Activated naive CD4-positive, alpha-beta T cell (primary cell): ENCODE measurements at regions not wholly inside any gene's neighbourhood (a gene's known extent, or its start where the extent isn't known, plus 50 kb on each side); places are given as distances from the start of the nearest gene placed in this dataset.
"Not testable (repeated sequence)": the region's sequence is repeated elsewhere in the genome, so short reads cannot be mapped to it uniquely, and the experiment has no call there.

Experiments used
- DNase-seq, 4 experiments: peaks; one replicate each; lab custom pipeline; 2025; lab: John Stamatoyannopoulos, UW

GRCh38 chr22:22716136-22716665 is 71.8 kb downstream of the GGTLC2 start:
- no peak for DNase-seq

- no peak for DNase-seq
These were observed 73.2 kb downstream of the GGTLC2 start for GRCh38 chr22:22717664-22718063.

- DNase-seq, result peak in 1 of 4 experiments; percentile 6
These were observed 75.8 kb downstream of the GGTLC2 start for GRCh38 chr22:22720201-22720723.

DNA sequence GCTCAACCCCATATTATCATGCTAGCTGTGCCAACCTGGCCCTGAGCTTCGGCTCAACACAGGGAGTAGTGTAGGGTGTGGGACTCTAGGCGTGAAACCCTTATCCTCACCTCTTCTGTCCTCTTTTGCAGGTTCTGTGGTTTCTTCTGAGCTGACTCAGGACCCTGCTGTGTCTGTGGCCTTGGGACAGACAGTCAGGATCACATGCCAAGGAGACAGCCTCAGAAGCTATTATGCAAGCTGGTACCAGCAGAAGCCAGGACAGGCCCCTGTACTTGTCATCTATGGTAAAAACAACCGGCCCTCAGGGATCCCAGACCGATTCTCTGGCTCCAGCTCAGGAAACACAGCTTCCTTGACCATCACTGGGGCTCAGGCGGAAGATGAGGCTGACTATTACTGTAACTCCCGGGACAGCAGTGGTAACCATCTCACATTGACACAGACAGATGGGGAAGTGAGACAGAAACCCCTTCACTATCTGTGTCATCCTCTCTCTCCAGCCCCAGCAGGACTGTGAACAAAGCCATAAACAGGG is 76.4 kb downstream of the GGTLC2 start:
- DNase-seq, result no peak

- DNase-seq, result peak in 1 of 4 experiments; percentile 21
These were observed 77.4 kb downstream of the GGTLC2 start for GRCh38 chr22:22721681-22722354.

DNA sequence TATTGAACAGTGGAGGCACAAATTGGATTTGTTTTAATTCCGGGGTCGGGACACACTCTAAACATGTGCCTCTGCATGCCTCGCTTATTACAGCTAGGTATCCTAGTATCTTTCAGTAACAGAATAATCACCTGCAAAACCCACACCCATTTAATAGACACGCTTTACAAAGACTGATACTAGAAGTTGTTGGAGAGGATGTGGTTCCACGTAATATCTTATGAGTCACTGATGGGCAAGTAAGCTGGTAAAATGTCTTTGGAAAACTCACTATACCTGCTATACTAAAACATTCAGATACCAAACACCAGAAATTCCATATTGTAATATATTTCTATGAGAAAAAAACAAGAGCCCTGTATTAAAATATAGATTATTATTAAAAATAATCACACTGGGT is 84.0 kb downstream of the GGTLC2 start:
- DNase-seq, result no peak

DNA sequence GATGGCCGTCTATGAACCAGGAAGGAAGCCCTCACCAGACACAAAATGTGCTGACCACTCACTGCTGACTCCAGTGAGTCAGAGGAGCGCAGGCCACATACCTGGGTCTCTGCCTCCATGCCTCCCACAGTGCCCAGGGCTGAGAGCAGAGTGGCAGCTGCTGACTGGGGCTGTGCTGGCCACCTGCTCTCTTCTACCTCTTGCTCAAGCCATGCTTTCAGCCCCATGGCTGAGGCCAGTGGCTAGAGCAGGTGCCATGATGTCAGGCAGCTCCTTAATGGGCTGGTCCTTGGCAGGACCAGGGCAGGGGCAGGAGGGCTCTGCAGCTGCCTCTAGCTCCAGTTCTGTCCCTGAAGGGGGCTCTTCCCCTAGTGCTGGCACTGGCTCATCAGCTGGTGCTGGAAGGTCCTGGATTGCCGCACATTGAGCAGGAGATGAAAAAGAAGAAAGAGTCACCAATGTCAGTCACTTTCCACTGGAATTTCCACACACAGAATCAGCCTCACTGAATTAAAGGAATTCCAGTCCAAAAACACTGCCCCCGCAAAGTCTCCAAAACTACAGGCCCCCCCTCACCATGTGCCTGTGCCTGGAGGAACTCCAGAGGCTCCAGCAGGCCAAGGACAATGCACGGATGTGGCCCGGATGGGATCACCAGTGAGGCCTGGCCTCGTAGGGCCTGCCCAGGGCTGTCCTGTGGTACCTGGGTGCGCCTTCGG is 86.4 kb downstream of the GGTLC2 start:
- DNase-seq, result no peak

GRCh38 chr22:22731374-22731676 is 86.9 kb downstream of the GGTLC2 start:
- no peak for DNase-seq

- not testable (repeated sequence) for DNase-seq
These were observed 88.6 kb downstream of the GGTLC2 start for GRCh38 chr22:22733006-22733405.

DNA sequence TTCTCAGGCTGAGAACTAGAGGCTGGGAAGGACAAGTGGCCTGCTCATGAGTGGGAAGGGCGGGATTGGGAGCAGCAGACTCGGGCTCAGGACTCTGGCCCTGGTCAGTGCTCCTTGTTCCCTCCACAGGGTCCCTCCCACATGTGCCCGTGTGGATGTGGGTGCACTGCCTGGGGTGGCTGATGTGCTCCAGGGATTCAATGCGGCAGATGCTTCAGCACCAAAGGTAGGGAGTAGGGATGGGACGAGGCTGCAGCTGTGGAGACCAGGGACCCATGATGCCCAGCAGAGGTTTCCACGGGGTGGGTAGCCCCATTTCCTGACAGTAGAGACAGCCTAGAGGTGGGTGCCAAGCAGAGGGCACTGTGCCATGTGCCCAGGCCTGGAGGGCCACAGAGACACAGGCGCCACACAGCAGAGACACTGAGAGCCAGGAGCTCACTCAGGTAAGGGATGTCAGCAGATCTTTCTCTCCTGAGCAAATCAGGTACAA is 89.5 kb downstream of the GGTLC2 start:
- DNase-seq, result no peak

GRCh38 chr22:22734395-22735272 is 90.2 kb downstream of the GGTLC2 start:
- not testable (repeated sequence) for DNase-seq

DNA sequence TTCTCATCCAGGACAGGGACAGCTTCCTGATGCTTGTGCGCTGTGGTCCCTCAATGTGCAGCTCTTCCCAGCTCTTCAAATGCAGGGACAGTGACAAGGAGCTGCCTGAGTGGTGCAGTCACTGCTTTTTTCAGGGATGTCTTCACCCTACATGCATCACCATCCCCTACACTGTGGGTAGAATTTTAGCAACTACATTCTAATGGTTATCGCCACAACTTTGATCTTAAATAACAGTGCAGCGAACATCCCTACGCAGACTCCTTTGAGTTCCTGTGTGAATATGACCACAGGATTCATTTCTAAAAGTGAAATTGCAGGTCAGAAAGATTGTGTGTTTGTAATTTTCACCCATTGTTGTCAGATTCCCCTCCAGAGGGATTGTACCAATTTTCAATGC is 90.9 kb downstream of the GGTLC2 start:
- DNase-seq, result not testable (repeated sequence)

GRCh38 chr22:22735695-22736611 is 91.5 kb downstream of the GGTLC2 start:
- no peak for DNase-seq

DNA sequence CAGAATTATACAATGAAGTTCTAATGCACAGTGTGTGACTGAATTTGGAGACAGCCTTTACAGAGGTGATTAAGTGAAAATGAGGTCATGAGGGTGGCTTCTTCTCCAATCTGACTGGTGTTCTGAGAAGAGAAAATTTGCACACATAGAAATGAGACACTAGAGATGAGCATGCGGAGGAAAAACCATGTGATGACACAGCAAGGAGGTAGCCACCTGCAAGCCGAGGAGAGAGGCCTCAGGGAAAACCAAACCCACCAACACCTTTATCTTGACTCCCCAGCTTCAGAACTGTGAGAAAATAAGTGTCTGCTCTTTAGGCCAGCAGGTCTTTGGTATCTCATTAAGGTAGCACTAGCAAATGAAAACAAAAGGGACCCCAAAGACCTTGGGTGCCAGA is 93.2 kb downstream of the GGTLC2 start:
- DNase-seq, result no peak

- no peak for DNase-seq
These were observed 94.7 kb downstream of the GGTLC2 start for GRCh38 chr22:22738959-22739585.

- no peak for DNase-seq
These were observed 96.3 kb downstream of the GGTLC2 start for GRCh38 chr22:22740560-22741276.

DNA sequence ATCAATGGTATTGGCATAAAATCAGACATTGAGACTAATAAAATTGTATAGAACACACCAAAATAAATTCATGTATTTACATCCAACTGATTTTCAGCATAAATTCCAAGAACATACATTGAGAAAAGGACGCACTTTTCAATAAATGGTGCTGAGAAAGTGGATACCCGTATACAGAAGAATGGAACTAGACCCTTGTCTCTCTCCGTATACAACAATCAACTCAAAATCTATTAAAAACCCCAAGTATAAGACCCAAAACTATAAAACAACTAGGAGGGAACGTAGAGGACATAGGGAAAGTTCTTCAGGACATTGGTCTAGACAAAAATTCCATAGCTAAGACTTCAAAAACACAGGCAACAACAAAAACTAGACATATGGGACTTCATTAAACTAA is 97.4 kb downstream of the GGTLC2 start:
- DNase-seq, result no peak

GRCh38 chr22:22742641-22743040 is 98.2 kb downstream of the GGTLC2 start:
- DNase-seq, result no peak

GRCh38 chr22:22743128-22743760 is 98.8 kb downstream of the GGTLC2 start:
- DNase-seq, result no peak
